Esophagus muscularis mucosa (tissue), 4 donors: ENCODE measurements at regions not wholly inside any gene's neighbourhood (a gene's known extent, or its start where the extent isn't known, plus 50 kb on each side); places are given as distances from the start of the nearest gene placed in this dataset.

Experiments
- CTCF ChIP-seq, 3 experiments: fragments of 200-600 bp in 2 of 3; fragments of 450-650 bp in 1 of 3; sonication (generic) in 2 of 3; IDR thresholded peaks; one replicate each; pipeline ENCODE4 v1.5.1; 2017 to 2019; ENCODE audit warnings: antibody characterized with exemption in 3 of 3, mild to moderate bottlenecking in 2 of 3, moderate library complexity in 1 of 3
- EP300 ChIP-seq: sonication (generic); formaldehyde crosslinking; IDR thresholded peaks from one replicate; pipeline ENCODE4 v1.6.1; 2017; ENCODE audit warnings: antibody characterized with exemption
- POLR2AphosphoS5 ChIP-seq, 2 donors: sonication (generic); formaldehyde crosslinking; IDR thresholded peaks; one replicate each; pipeline ENCODE4 v1.6.1; 2017; ENCODE audit warnings: antibody characterized with exemption in 2 of 2

GRCh38 chr10:121015916-121016315 lies 164.8 kb downstream of the WDR11 start:
- TF ChIP-seq CTCF (IDR thresholded peaks at IDR 0.05) (no peak), EP300 (no peak), POLR2AphosphoS5 (IDR thresholded peaks at IDR 0.05) (no peak)
